Endothelial cell of umbilical vein (primary cell): ENCODE measurements at regions not wholly inside any gene's neighbourhood (a gene's known extent, or its start where the extent isn't known, plus 50 kb on each side); places are given as distances from the start of the nearest gene placed in this dataset.

Experiments used
- BruUV-seq: library from RNA; stranded (reverse); fragments of 400-500 nt; replicated peaks from 2 replicates; lab custom pipeline; 2021; lab: Mats Ljungman, UMichigan
- CTCF ChIA-PET: fragments of 300-600, 350-600 bp; sonication (Branson Sonifier 250); formaldehyde crosslinking; loops from one replicate; lab custom pipeline; 2021; ENCODE audit warnings: antibody characterized with exemption, inconsistent platforms; lab: Charles Lee
- POLR2A ChIA-PET: fragments of 300-600, 350-600 bp; sonication (Branson Sonifier 250); formaldehyde crosslinking; loops from one replicate; lab custom pipeline; 2021; ENCODE audit warnings: antibody characterized with exemption, inconsistent platforms; lab: Charles Lee
- DNase-seq: peaks from one replicate; pipeline ENCODE4 v3.0.0-alpha.2; 2011; ENCODE audit warnings: low read depth, low spot score
- FAIRE-seq: peaks from 2 replicates; lab custom pipeline; 2011; peaks lifted over from hg19 to GRCh38; lab: Jason Lieb, UNC
- H2AFZ ChIP-seq: 2 replicates; pipeline ENCODE4 v1.6.0; 2012; ENCODE audit warnings: low read depth, low read length, control low read depth, inconsistent platforms
- H3K27ac ChIP-seq: 2 replicates; pipeline ENCODE4 v1.5.1; 2011; ENCODE audit warnings: low read depth, mild to moderate bottlenecking, control low read depth, low read length, moderate library complexity; ENCODE audit not compliant: insufficient read depth
- H3K27me3 ChIP-seq, 2 experiments: 2 replicates each; pipeline versions ENCODE4 v1.6.0 to v1.6.1; 2011; ENCODE audit warnings: low read length in 2 of 2, mixed read lengths in 1 of 2; ENCODE audit not compliant: control insufficient read depth in 2 of 2, insufficient read depth in 2 of 2
- H3K36me3 ChIP-seq, 2 experiments: 2 replicates in 1 of 2; 3 replicates in 1 of 2; pipeline ENCODE4 v1.5.1; 2011; ENCODE audit warnings: low read length in 2 of 2, mild to moderate bottlenecking in 1 of 2, moderate library complexity in 1 of 2; ENCODE audit not compliant: control insufficient read depth in 2 of 2, insufficient read depth in 2 of 2; ENCODE audit errors: extremely low read depth in 1 of 2
- H3K4me1 ChIP-seq: 3 replicates; pipeline ENCODE4 v1.5.1; 2011; ENCODE audit warnings: mild to moderate bottlenecking, low read length; ENCODE audit not compliant: control insufficient read depth, insufficient read depth; ENCODE audit errors: extremely low read depth
- H3K4me2 ChIP-seq: 2 replicates; pipeline ENCODE4 v1.6.1; 2011; ENCODE audit warnings: low read length, control low read depth, mixed read lengths; ENCODE audit not compliant: insufficient read depth
- H3K4me3 ChIP-seq, 3 experiments: fragments of 200-600 bp in 1 of 3; sonication (generic), shearing (Covaris generic) in 1 of 3; replicated peaks in 1 of 3; 2 replicates each; pipeline ENCODE4 v1.5.1; 2011 to 2016; ENCODE audit warnings: control low read depth in 3 of 3, low read length in 3 of 3, mild to moderate bottlenecking in 2 of 3, inconsistent platforms in 1 of 3, low read depth in 1 of 3, moderate library complexity in 1 of 3; ENCODE audit not compliant: insufficient read depth in 1 of 3
- H3K79me2 ChIP-seq: 2 replicates; pipeline ENCODE4 v1.6.0; 2012; ENCODE audit warnings: low read length, inconsistent platforms; ENCODE audit not compliant: control insufficient read depth, insufficient read depth
- H3K9ac ChIP-seq: replicated peaks from 2 replicates; pipeline ENCODE3; 2011; ENCODE audit warnings: low read length, control low read depth; ENCODE audit not compliant: insufficient read depth; ENCODE audit errors: extremely low read depth
- H3K9me1 ChIP-seq: replicated peaks from 3 replicates; pipeline ENCODE4 v1.6.0; 2011; ENCODE audit warnings: mild to moderate bottlenecking, low read length; ENCODE audit not compliant: control insufficient read depth, insufficient read depth; ENCODE audit errors: extremely low read depth
- H3K9me3 ChIP-seq: replicated peaks from 2 replicates; pipeline ENCODE4 v1.5.1; 2012; ENCODE audit warnings: low read length, inconsistent platforms; ENCODE audit not compliant: control insufficient read depth, insufficient read depth
- H4K20me1 ChIP-seq: replicated peaks from 2 replicates; pipeline ENCODE3; 2011; ENCODE audit warnings: mild to moderate bottlenecking, low read length; ENCODE audit not compliant: control insufficient read depth, insufficient read depth; ENCODE audit errors: extremely low read depth
- CTCF ChIP-seq, 2 donors: IDR thresholded peaks; 1 replicate in 1 of 2; 2 replicates in 1 of 2; pipeline ENCODE4 v1.5.1; 2011; ENCODE audit warnings: low read length in 2 of 2, mild to moderate bottlenecking in 2 of 2, moderate library complexity in 2 of 2, control low read depth in 1 of 2, inconsistent platforms in 1 of 2, low read depth in 1 of 2; ENCODE audit not compliant: insufficient read depth in 1 of 2; ENCODE audit errors: extremely low read depth in 1 of 2
- EZH2 ChIP-seq: IDR thresholded peaks from 2 replicates; pipeline ENCODE4 v1.6.1; 2012; ENCODE audit warnings: borderline replicate concordance, low read depth, mild to moderate bottlenecking, moderate library complexity, low read length, inconsistent platforms; ENCODE audit not compliant: severe bottlenecking
- FOS ChIP-seq: IDR thresholded peaks from 2 replicates; pipeline ENCODE4 v1.6.1; 2011; ENCODE audit warnings: mild to moderate bottlenecking, low read length, moderate library complexity, borderline replicate concordance; ENCODE audit not compliant: insufficient read depth
- GATA2 ChIP-seq: IDR thresholded peaks from 2 replicates; pipeline ENCODE4 v1.7.0; 2011; ENCODE audit warnings: low read depth, mild to moderate bottlenecking, moderate library complexity, mixed read lengths, low read length; ENCODE audit not compliant: insufficient read length, insufficient read depth
- JUN ChIP-seq: IDR thresholded peaks from 2 replicates; pipeline ENCODE4 v1.6.1; 2011; ENCODE audit warnings: borderline replicate concordance, low read depth; ENCODE audit not compliant: insufficient read length, insufficient read depth
- MAX ChIP-seq: IDR thresholded peaks from 2 replicates; pipeline ENCODE4 v1.6.1; 2011; ENCODE audit not compliant: insufficient read depth, insufficient read length
- MYC ChIP-seq: IDR thresholded peaks from one replicate; pipeline ENCODE4 v1.6.1; 2011; ENCODE audit warnings: mild to moderate bottlenecking, low read depth, low read length
- POLR2A ChIP-seq: IDR thresholded peaks from 2 replicates; pipeline ENCODE4 v1.6.1; 2012; ENCODE audit warnings: low read depth, mild to moderate bottlenecking, control low read depth, low read length
- POLR2AphosphoS5 ChIP-seq: IDR thresholded peaks from 2 replicates; pipeline ENCODE4 v1.6.1; 2012; ENCODE audit warnings: low read depth, mild to moderate bottlenecking, control low read depth, low read length, moderate library complexity; ENCODE audit not compliant: insufficient read depth
- dilution Hi-C: fragments of 300-500 bp; cut with MboI; formaldehyde crosslinking; loops from one replicate; pipeline ENCODE4 v1.15.0; 2019; ENCODE audit warnings: low sequenced_read_pairs; ENCODE audit not compliant: extremely low pct_ligation_motif_present
- intact Hi-C: fragments of 100-400 bp; cut with micrococcal nuclease; formaldehyde crosslinking; loops from one replicate; pipeline ENCODE4 v1.10.0; 2022

GRCh38 chr13:58160980-58161379, 529.4 kb downstream of the PCDH17 start:
- Histone ChIP-seq H3K9ac (no peak overlapping the region), H3K4me2 (no peak overlapping the region), H3K27me3 (no peaks in the 10 kb centered on the region), H3K9me3 (no peaks in the 10 kb centered on the region), H3K27ac (no peak overlapping the region), H4K20me1 (no peaks in the 10 kb centered on the region), H3K4me3 (no peak overlapping the region), H3K36me3 (no peaks in the 10 kb centered on the region), H3K79me2 (no peaks in the 10 kb centered on the region), H3K4me1 (no peaks in the 10 kb centered on the region), H2AFZ (no peak overlapping the region), H3K9me1 (no peaks in the 10 kb centered on the region)
- FAIRE-seq: no peak
- intact Hi-C loops: no loop called here
- DNase-seq: no peak
- TF ChIP-seq CTCF (IDR thresholded peaks at IDR 0.05; ENCODE audit: extremely low read depth in 1 of 2, insufficient read depth in 1 of 2, low read depth in 1 of 2, low read length in 2 of 2): no peak
- no peak for TF ChIP-seq MYC
- TF ChIP-seq GATA2: no peak
- TF ChIP-seq MAX: no peak
- no peak for TF ChIP-seq FOS
- TF ChIP-seq POLR2A: no peak
- no peak for TF ChIP-seq POLR2AphosphoS5
- no peak for TF ChIP-seq EZH2
- TF ChIP-seq JUN: no peak
- POLR2A ChIA-PET: no interaction called here
- dilution Hi-C loops: no loop called here
- no TSS peak for BruUV-seq
- CTCF ChIA-PET: no interaction called here
